SK-N-SH treated with all-trans-retinoic acid at 6 μM for 48 hours (cell line): ENCODE measurements at regions not wholly inside any gene's neighbourhood (a gene's known extent, or its start where the extent isn't known, plus 50 kb on each side); places are given as distances from the start of the nearest gene placed in this dataset.
A peak's percentile ranks its signal among the peaks of the same experiment; 100 is the strongest.

Experiments used
- ARNTL ChIP-seq: fragments of 450-650 bp; formaldehyde crosslinking; IDR thresholded peaks from 2 replicates; pipeline ENCODE4 v1.5.0; 2020; ENCODE audit warnings: low read depth, mild to moderate bottlenecking, moderate library complexity, borderline replicate concordance
- ESRRG ChIP-seq: fragments of 250-450 bp; sonication (Bioruptor Pico); IDR thresholded peaks from 2 replicates; pipeline ENCODE4 v1.6.1; 2021; ENCODE audit warnings: mild to moderate bottlenecking
- ISL1 ChIP-seq: fragments of 250-450 bp; sonication (Bioruptor Pico); IDR thresholded peaks from 2 replicates; pipeline ENCODE4 v2.1.2; 2022; ENCODE audit warnings: mild to moderate bottlenecking, moderate library complexity
- SNAI2 ChIP-seq: fragments of 250-450 bp; sonication (Bioruptor Pico); IDR thresholded peaks from 2 replicates; pipeline ENCODE4 v1.5.0; 2020; ENCODE audit warnings: mild to moderate bottlenecking, moderate library complexity
- ZC3H10 ChIP-seq: fragments of 250-450 bp; sonication (Bioruptor Pico); IDR thresholded peaks from 2 replicates; pipeline ENCODE4 v1.5.1; 2021; ENCODE audit warnings: mild to moderate bottlenecking, moderate library complexity
- ZFP3 ChIP-seq: fragments of 250-450 bp; sonication (Bioruptor Pico); IDR thresholded peaks from 2 replicates; pipeline ENCODE4 v1.5.0; 2020; ENCODE audit warnings: mild to moderate bottlenecking, moderate library complexity
- ZFP30 ChIP-seq: fragments of 450-650 bp; formaldehyde crosslinking; IDR thresholded peaks from 2 replicates; pipeline ENCODE4 v1.5.0; 2022; ENCODE audit warnings: mild to moderate bottlenecking, moderate library complexity
- ZNF70 ChIP-seq: fragments of 450-650 bp; formaldehyde crosslinking; IDR thresholded peaks from 2 replicates; pipeline ENCODE4 v1.5.0; 2020; ENCODE audit warnings: mild to moderate bottlenecking, moderate library complexity
- TF ChIP-seq, protein P1 (sequence below): fragments of 250-450 bp; sonication (Bioruptor Pico); IDR thresholded peaks from 2 replicates; pipeline ENCODE4 v1.5.1; 2021; ENCODE audit warnings: mild to moderate bottlenecking, moderate library complexity
- TF ChIP-seq, protein P2 (sequence below): fragments of 250-450 bp; sonication (Bioruptor Pico); IDR thresholded peaks from 2 replicates; pipeline ENCODE4 v1.5.1; 2020; ENCODE audit warnings: low read depth, mild to moderate bottlenecking, moderate library complexity
- TF ChIP-seq, protein P3 (sequence below): fragments of 250-450 bp; sonication (Bioruptor Pico); IDR thresholded peaks from 2 replicates; pipeline ENCODE4 v1.8.0; 2020; ENCODE audit warnings: mild to moderate bottlenecking, moderate library complexity, borderline replicate concordance

DNA sequence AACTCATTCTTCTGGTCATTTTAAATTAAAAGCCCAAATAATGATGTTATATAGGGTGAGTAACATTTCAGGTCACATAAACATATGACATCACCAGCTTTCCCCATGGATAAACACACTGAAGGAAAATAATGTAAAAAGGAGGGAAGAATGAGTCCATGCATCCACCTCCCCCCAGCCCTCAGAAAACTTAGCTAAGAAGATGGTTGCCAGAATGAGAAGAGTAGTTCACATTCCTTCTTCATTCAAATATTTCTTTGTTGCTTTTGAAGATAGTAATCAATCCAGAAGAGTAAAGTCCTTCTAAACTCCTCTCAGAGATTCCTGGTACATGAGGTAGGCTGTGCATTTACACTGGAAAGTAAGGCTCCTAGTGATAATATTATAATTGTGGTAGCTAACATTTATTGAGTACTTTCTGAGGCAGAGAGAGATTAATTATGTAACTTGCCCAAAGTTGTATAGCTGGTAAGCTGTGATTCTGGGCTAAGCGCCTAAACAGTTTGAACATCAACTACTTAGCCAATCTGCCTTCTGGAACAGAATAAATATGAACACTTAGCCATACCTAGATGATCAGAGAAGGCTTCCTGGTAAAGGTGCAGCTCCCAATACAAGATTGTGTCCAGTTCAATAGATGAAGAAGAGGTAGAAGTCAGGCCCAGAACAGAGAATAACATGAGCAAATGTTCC lies 256.7 kb upstream of the FN1 start:
- TF ChIP-seq, protein P1, sequence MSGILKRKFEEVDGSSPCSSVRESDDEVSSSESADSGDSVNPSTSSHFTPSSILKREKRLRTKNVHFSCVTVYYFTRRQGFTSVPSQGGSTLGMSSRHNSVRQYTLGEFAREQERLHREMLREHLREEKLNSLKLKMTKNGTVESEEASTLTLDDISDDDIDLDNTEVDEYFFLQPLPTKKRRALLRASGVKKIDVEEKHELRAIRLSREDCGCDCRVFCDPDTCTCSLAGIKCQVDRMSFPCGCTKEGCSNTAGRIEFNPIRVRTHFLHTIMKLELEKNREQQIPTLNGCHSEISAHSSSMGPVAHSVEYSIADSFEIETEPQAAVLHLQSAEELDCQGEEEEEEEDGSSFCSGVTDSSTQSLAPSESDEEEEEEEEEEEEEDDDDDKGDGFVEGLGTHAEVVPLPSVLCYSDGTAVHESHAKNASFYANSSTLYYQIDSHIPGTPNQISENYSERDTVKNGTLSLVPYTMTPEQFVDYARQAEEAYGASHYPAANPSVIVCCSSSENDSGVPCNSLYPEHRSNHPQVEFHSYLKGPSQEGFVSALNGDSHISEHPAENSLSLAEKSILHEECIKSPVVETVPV = no peak
- TF ChIP-seq SNAI2 (CRISPR knock-in tag) (no peak), ZFP30 (CRISPR knock-in tag) (no peak), ZFP3 (CRISPR knock-in tag) (no peak), ARNTL (CRISPR knock-in tag) (no peak), ESRRG (CRISPR knock-in tag) (no peak), ZNF70 (CRISPR knock-in tag) (no peak), ISL1 (CRISPR knock-in tag) (peak; percentile 79), ZC3H10 (CRISPR knock-in tag) (no peak)
- TF ChIP-seq, protein P2, sequence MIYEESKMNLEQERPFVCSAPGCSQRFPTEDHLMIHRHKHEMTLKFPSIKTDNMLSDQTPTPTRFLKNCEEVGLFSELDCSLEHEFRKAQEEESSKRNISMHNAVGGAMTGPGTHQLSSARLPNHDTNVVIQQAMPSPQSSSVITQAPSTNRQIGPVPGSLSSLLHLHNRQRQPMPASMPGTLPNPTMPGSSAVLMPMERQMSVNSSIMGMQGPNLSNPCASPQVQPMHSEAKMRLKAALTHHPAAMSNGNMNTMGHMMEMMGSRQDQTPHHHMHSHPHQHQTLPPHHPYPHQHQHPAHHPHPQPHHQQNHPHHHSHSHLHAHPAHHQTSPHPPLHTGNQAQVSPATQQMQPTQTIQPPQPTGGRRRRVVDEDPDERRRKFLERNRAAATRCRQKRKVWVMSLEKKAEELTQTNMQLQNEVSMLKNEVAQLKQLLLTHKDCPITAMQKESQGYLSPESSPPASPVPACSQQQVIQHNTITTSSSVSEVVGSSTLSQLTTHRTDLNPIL (CRISPR knock-in tag) = 0 out of 2 replicates have a peak, but pooled peaks have one; percentile 14
- TF ChIP-seq, protein P3, sequence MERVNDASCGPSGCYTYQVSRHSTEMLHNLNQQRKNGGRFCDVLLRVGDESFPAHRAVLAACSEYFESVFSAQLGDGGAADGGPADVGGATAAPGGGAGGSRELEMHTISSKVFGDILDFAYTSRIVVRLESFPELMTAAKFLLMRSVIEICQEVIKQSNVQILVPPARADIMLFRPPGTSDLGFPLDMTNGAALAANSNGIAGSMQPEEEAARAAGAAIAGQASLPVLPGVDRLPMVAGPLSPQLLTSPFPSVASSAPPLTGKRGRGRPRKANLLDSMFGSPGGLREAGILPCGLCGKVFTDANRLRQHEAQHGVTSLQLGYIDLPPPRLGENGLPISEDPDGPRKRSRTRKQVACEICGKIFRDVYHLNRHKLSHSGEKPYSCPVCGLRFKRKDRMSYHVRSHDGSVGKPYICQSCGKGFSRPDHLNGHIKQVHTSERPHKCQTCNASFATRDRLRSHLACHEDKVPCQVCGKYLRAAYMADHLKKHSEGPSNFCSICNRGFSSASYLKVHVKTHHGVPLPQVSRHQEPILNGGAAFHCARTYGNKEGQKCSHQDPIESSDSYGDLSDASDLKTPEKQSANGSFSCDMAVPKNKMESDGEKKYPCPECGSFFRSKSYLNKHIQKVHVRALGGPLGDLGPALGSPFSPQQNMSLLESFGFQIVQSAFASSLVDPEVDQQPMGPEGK = no peak
